OCI-LY1 (cell line): ENCODE measurements at regions not wholly inside any gene's neighbourhood (a gene's known extent, or its start where the extent isn't known, plus 50 kb on each side); places are given as distances from the start of the nearest gene placed in this dataset.

Experiments used
- CTCF ChIP-seq: fragments of 200-600 bp; sonication (generic), shearing (Covaris generic); IDR thresholded peaks from 2 replicates; pipeline ENCODE4 v1.5.1; 2017; ENCODE audit warnings: mild to moderate bottlenecking, antibody characterized with exemption, low read length, moderate library complexity, mixed read lengths
- EZH2 ChIP-seq: fragments of 200-600 bp; sonication (generic), shearing (Covaris generic); IDR thresholded peaks from 2 replicates; pipeline ENCODE4 v1.8.0; 2017; ENCODE audit warnings: borderline replicate concordance, mixed run types, mild to moderate bottlenecking, antibody characterized with exemption, low read length, moderate library complexity, mixed read lengths

DNA sequence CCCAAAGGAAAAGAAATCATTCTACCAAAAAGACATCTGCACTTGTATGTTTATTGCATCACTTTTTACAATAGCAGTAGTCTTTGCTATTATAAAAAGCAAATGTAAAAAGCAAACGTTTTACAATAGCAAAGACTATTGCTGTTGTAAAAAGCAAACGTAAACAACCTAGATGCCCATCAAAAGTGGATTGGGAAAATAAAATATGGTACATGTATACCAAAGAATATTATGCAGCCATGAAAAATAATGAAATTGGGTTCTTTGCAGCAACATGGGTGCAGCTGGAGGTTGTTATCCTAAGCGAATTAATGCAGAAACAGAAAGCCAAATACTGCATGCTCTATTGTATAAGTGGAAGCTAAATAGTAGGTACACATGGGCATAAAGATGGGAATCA, 97.3 kb upstream of the ZBTB20 start:
- no peak for TF ChIP-seq EZH2
- TF ChIP-seq CTCF: no peak
